ENCODE measurements at regions not wholly inside any gene's neighbourhood (a gene's known extent, or its start where the extent isn't known, plus 50 kb on each side); places are given as distances from the start of the nearest gene placed in this dataset.

DNA sequence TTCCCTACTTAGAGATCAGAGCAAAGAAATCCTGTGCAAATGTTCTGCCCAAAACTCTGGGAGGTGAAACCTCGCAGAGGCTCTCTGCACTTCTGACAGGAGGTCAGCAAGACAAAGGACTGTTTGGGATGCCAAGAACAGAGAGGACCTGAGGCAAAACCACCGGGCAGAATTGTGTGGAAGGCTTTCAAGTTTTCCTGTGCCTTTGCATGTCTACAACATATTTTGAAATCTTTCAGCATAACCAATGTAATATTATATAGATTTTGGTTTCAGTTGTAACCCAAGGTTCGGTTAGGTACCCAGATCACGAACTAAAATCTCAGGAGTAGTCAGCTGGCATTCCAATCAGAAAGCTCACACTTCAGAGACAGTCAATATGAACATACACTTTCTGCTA, 99.4 kb upstream of the PLEKHA5 start:
- TF ChIP-seq CTCF (IDR thresholded peaks at IDR 0.05), result no peak
- TF ChIP-seq POLR2A (IDR thresholded peaks at IDR 0.05), result no peak
- no peak for TF ChIP-seq POLR2AphosphoS5 (IDR thresholded peaks at IDR 0.05)

All from sigmoid colon (tissue), 4 donors.